WTC11 (cell line): ENCODE measurements at regions not wholly inside any gene's neighbourhood (a gene's known extent, or its start where the extent isn't known, plus 50 kb on each side); places are given as distances from the start of the nearest gene placed in this dataset.

Source experiments
- ATAC-seq: fragments of 200-7000 bp; cut with Tn5 transposase; 2 replicates; pipeline ENCODE4 v1.10.0; 2021; ENCODE audit warnings: mild to moderate bottlenecking, moderate library complexity
- CTCF ChIA-PET: fragments of 300-600 bp; sonication (Branson Sonifier 250); formaldehyde crosslinking; loops from one replicate; lab custom pipeline; 2021; ENCODE audit warnings: antibody characterized with exemption; lab: Charles Lee
- POLR2A ChIA-PET: fragments of 350-600 bp; sonication (Branson Sonifier 250); formaldehyde crosslinking; loops from one replicate; lab custom pipeline; 2021; ENCODE audit warnings: antibody characterized with exemption; lab: Charles Lee
- DNase-seq: peaks from one replicate; pipeline ENCODE4 v3.0.0; 2021; ENCODE audit warnings: low spot score
- H3K27ac Mint-ChIP-seq: 2 replicates; pipeline ENCODE4 v1.8.0; 2021; ENCODE audit warnings: mixed read lengths
- H3K27me3 Mint-ChIP-seq: 2 replicates; pipeline ENCODE4 v1.8.0; 2021; ENCODE audit warnings: low read depth, mild to moderate bottlenecking, moderate library complexity, mixed read lengths
- H3K36me3 Mint-ChIP-seq: 2 replicates; pipeline ENCODE4 v1.8.0; 2021; ENCODE audit warnings: mixed read lengths
- H3K4me1 Mint-ChIP-seq: 2 replicates; pipeline ENCODE4 v1.8.0; 2022; ENCODE audit warnings: mixed read lengths
- H3K4me3 Mint-ChIP-seq: 2 replicates; pipeline ENCODE4 v1.8.0; 2021; ENCODE audit warnings: mild to moderate bottlenecking, moderate library complexity, mixed read lengths
- H3K9me3 Mint-ChIP-seq: 2 replicates; pipeline ENCODE4 v1.8.0; 2021; ENCODE audit warnings: mixed read lengths
- CBFB ChIP-seq: sonication (generic); formaldehyde crosslinking; IDR thresholded peaks from 2 replicates; pipeline ENCODE4 v1.8.1; 2022; ENCODE audit warnings: mild to moderate bottlenecking, low read depth, missing genetic modification reagents
- CDX4 ChIP-seq: fragments of 250-450 bp; sonication (Bioruptor Pico); IDR thresholded peaks from 2 replicates; pipeline ENCODE4 v1.9.0; 2021; ENCODE audit warnings: moderate library complexity, mild to moderate bottlenecking, inconsistent platforms, borderline replicate concordance
- E2F1 ChIP-seq: sonication (generic); formaldehyde crosslinking; IDR thresholded peaks from 2 replicates; pipeline ENCODE4 v1.8.0; 2022; ENCODE audit warnings: mild to moderate bottlenecking, missing genetic modification reagents
- KAT7 ChIP-seq: sonication (generic); formaldehyde crosslinking; IDR thresholded peaks from 2 replicates; pipeline ENCODE4 v1.8.1; 2023; ENCODE audit warnings: missing genetic modification reagents, mild to moderate bottlenecking, borderline replicate concordance
- MAX ChIP-seq: sonication (generic); formaldehyde crosslinking; IDR thresholded peaks from 2 replicates; pipeline ENCODE4 v1.8.0; 2022; ENCODE audit warnings: mild to moderate bottlenecking, missing genetic modification reagents
- MLX ChIP-seq: sonication (generic); formaldehyde crosslinking; IDR thresholded peaks from 2 replicates; pipeline ENCODE4 v1.8.1; 2023; ENCODE audit warnings: mild to moderate bottlenecking, missing genetic modification reagents, moderate library complexity
- MXD4 ChIP-seq: fragments of 250-450 bp; sonication (Bioruptor Pico); IDR thresholded peaks from 2 replicates; pipeline ENCODE4 v1.8.0; 2021; ENCODE audit warnings: mild to moderate bottlenecking, moderate library complexity, borderline replicate concordance
- NFATC4 ChIP-seq: fragments of 250-450 bp; sonication (Bioruptor Pico); IDR thresholded peaks from 2 replicates; pipeline ENCODE4 v1.9.0; 2021; ENCODE audit warnings: mild to moderate bottlenecking
- NR3C1 ChIP-seq: sonication (generic); formaldehyde crosslinking; conservative IDR thresholded peaks from 2 replicates; pipeline ENCODE4 v1.8.1; 2023; ENCODE audit warnings: low read depth, mild to moderate bottlenecking, missing genetic modification reagents
- PREB ChIP-seq: sonication (generic); formaldehyde crosslinking; IDR thresholded peaks from 2 replicates; pipeline ENCODE4 v1.8.1; 2022; ENCODE audit warnings: mild to moderate bottlenecking, missing genetic modification reagents, moderate library complexity, borderline replicate concordance
- RORB ChIP-seq: fragments of 250-450 bp; sonication (Bioruptor Pico); IDR thresholded peaks from 2 replicates; pipeline ENCODE4 v1.9.0; 2021; ENCODE audit warnings: mild to moderate bottlenecking
- SP1 ChIP-seq: sonication (generic); formaldehyde crosslinking; conservative IDR thresholded peaks from 2 replicates; pipeline ENCODE4 v1.8.1; 2022; ENCODE audit warnings: missing genetic modification reagents
- USF1 ChIP-seq: sonication (generic); formaldehyde crosslinking; IDR thresholded peaks from 2 replicates; pipeline ENCODE4 v1.8.0; 2022; ENCODE audit warnings: mild to moderate bottlenecking, missing genetic modification reagents
- USF2 ChIP-seq: sonication (generic); formaldehyde crosslinking; IDR thresholded peaks from 2 replicates; pipeline ENCODE4 v1.8.1; 2023; ENCODE audit warnings: mild to moderate bottlenecking, missing genetic modification reagents, moderate library complexity
- ZMAT4 ChIP-seq: fragments of 250-450 bp; sonication (Bioruptor Pico); IDR thresholded peaks from 2 replicates; pipeline ENCODE4 v1.9.0; 2021; ENCODE audit warnings: mild to moderate bottlenecking
- ZNF219 ChIP-seq: sonication (generic); formaldehyde crosslinking; IDR thresholded peaks from 2 replicates; pipeline ENCODE4 v1.8.0; 2023; ENCODE audit warnings: missing genetic modification reagents, mild to moderate bottlenecking, borderline replicate concordance
- ZNF281 ChIP-seq: sonication (generic); formaldehyde crosslinking; IDR thresholded peaks from 2 replicates; pipeline ENCODE4 v1.8.0; 2023; ENCODE audit warnings: mild to moderate bottlenecking, missing genetic modification reagents
- ZNF416 ChIP-seq: fragments of 250-450 bp; sonication (Bioruptor Pico); IDR thresholded peaks from 2 replicates; pipeline ENCODE4 v1.9.0; 2021; ENCODE audit warnings: mild to moderate bottlenecking, inconsistent platforms
- ZNF425 ChIP-seq: fragments of 250-450 bp; sonication (Bioruptor Pico); conservative IDR thresholded peaks from 2 replicates; pipeline ENCODE4 v1.9.0; 2021; ENCODE audit warnings: mild to moderate bottlenecking

- no peak overlapping the region for H3K27ac Mint-ChIP-seq
- H3K4me1 Mint-ChIP-seq, result peaks cover 3% of the 10 kb centered on the region; the same call in 1 of the 2 replicates
- peaks cover 6% of the 10 kb centered on the region; the same call in 1 of the 2 replicates for H3K27me3 Mint-ChIP-seq
- no peaks in the 10 kb centered on the region for H3K9me3 Mint-ChIP-seq
- no peak overlapping the region for H3K4me3 Mint-ChIP-seq
- no peak for TF ChIP-seq MLX (CRISPR knock-in tag)
- TF ChIP-seq SP1 (CRISPR knock-in tag), result no peak
- no peak for TF ChIP-seq MAX (CRISPR knock-in tag)
- TF ChIP-seq ZNF281 (CRISPR knock-in tag), result no peak
- TF ChIP-seq CBFB (CRISPR knock-in tag), result no peak
- no peak for TF ChIP-seq RORB (CRISPR knock-in tag)
- no peak for TF ChIP-seq ZMAT4 (CRISPR knock-in tag)
- no peak for TF ChIP-seq USF1
- no peak for TF ChIP-seq CDX4 (CRISPR knock-in tag)
- no peak for TF ChIP-seq NFATC4 (CRISPR knock-in tag)
- no peak for TF ChIP-seq E2F1 (CRISPR knock-in tag)
- TF ChIP-seq ZNF219, result no peak
- no peak for TF ChIP-seq USF2 (CRISPR knock-in tag)
- ATAC-seq (no peak), DNase-seq (no peak)
- ChIA-PET CTCF (interaction anchor here (1.5 to 2.0 kb wide), 2 partner anchors 49 to 135 kb away, joined by 5 to 9 read pairs; no protein-coding TSS in a partner anchor), POLR2A (no interaction called here)
- H3K36me3 Mint-ChIP-seq, result no peaks in the 10 kb centered on the region
Measured at GRCh38 chr2:126836761-126837679, 61.7 kb upstream of the TEX51 start.

- Mint-ChIP-seq H3K36me3 (no peaks in the 10 kb centered on the region), H3K4me3 (no peak overlapping the region), H3K27ac (no peak overlapping the region), H3K4me1 (no peaks in the 10 kb centered on the region), H3K9me3 (no peaks in the 10 kb centered on the region), H3K27me3 (peaks cover 6% of the 10 kb centered on the region; the same call in 1 of the 2 replicates)
- ChIA-PET CTCF (interaction anchor here (1.5 to 2.0 kb wide), 3 partner anchors 27 to 134 kb away, joined by 5 to 9 read pairs (median 6); no protein-coding TSS in a partner anchor), POLR2A (no interaction called here)
- ATAC-seq, result no peak
- no peak for DNase-seq
- TF ChIP-seq ZNF416 (CRISPR knock-in tag), result no peak
- no peak for TF ChIP-seq KAT7
- TF ChIP-seq NFATC4 (CRISPR knock-in tag), result no peak
- no peak for TF ChIP-seq NR3C1 (CRISPR knock-in tag)
- no peak for TF ChIP-seq MXD4 (CRISPR knock-in tag)
- TF ChIP-seq ZNF425, result no peak
- TF ChIP-seq CBFB (CRISPR knock-in tag), result no peak
- no peak for TF ChIP-seq PREB
Measured at GRCh38 chr2:126837966-126838715, 60.5 kb upstream of the TEX51 start.
